ENCODE measurements at regions not wholly inside any gene's neighbourhood (a gene's known extent, or its start where the extent isn't known, plus 50 kb on each side); places are given as distances from the start of the nearest gene placed in this dataset.

GRCh38 chr4:126756050-126756829, 876.5 kb upstream of the INTU start:
- 56 to 81% methylated on average over 3 of the region's 3 CpGs for WGBS, 2 donors
- TF ChIP-seq POLR2A (IDR thresholded peaks at IDR 0.05) = no peak
- TF ChIP-seq EP300 (IDR thresholded peaks at IDR 0.05) = no peak
- TF ChIP-seq CTCF (IDR thresholded peaks at IDR 0.05) = no peak
- TF ChIP-seq POLR2AphosphoS5 (IDR thresholded peaks at IDR 0.05) = no peak
- H3K27ac ChIP-seq = no peak overlapping the region
- intact Hi-C loops (cut with DNase I) = no loop called here
- H3K27me3 ChIP-seq = no peaks in the 10 kb centered on the region
- H3K4me1 ChIP-seq = peaks cover 0 to 7% (median 3%) of the 10 kb centered on the region in 4 donors
- no peak overlapping the region for H3K4me3 ChIP-seq
- H3K36me3 ChIP-seq = no peaks in the 10 kb centered on the region
- H3K9me3 ChIP-seq = no peaks in the 10 kb centered on the region
- no peak for DNase-seq

DNA sequence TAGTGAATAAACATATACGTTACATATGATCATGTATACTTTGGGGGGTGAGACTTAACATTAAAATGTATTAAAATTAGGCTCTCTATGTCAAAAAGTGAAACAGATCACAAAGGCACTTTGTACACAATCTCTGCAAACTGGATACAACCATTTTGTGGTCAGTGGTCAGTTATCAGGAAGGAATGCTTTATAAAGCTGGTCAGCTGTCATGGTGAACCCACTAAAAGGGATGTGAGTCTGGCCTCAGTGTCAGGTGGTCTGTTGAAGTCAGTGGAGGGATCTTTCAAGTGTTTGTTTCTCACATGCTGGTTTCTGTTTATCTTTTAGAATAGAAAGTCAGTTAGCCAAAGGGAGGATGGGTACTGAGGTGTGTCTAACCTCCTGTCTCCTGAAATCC, 875.5 kb upstream of the INTU start:
- TF ChIP-seq POLR2A (IDR thresholded peaks at IDR 0.05) (no peak), CTCF (IDR thresholded peaks at IDR 0.05) (no peak), POLR2AphosphoS5 (IDR thresholded peaks at IDR 0.05) (no peak), EP300 (IDR thresholded peaks at IDR 0.05) (no peak)
- Histone ChIP-seq H3K27me3 (no peaks in the 10 kb centered on the region), H3K4me1 (peaks cover 0 to 7% (median 3%) of the 10 kb centered on the region in 4 donors), H3K36me3 (no peaks in the 10 kb centered on the region), H3K9me3 (no peaks in the 10 kb centered on the region), H3K27ac (no peak overlapping the region), H3K4me3 (no peak overlapping the region)
- intact Hi-C loops (cut with DNase I) = no loop called here
- no peak for DNase-seq
- 77 to 88% methylated on average over 1 of the region's 1 CpG for WGBS, 2 donors

GRCh38 chr4:126758493-126758892, 874.3 kb upstream of the INTU start:
- intact Hi-C loops (cut with DNase I) = no loop called here
- H3K36me3 ChIP-seq = no peaks in the 10 kb centered on the region
- TF ChIP-seq POLR2A (IDR thresholded peaks at IDR 0.05) (no peak), POLR2AphosphoS5 (IDR thresholded peaks at IDR 0.05) (no peak), CTCF (IDR thresholded peaks at IDR 0.05) (no peak), EP300 (IDR thresholded peaks at IDR 0.05) (no peak)
- WGBS, 2 donors = 10 to 64% methylated on average over 2 of the region's 2 CpGs
- no peaks in the 10 kb centered on the region for H3K9me3 ChIP-seq
- peaks cover 0 to 7% (median 3%) of the 10 kb centered on the region in 4 donors for H3K4me1 ChIP-seq
- no peak overlapping the region for H3K27ac ChIP-seq
- no peaks in the 10 kb centered on the region for H3K27me3 ChIP-seq
- no peak for DNase-seq
- H3K4me3 ChIP-seq = no peak overlapping the region

GRCh38 chr4:126761947-126762662, 870.7 kb upstream of the INTU start:
- no peak overlapping the region for H3K4me3 ChIP-seq
- intact Hi-C loops (cut with DNase I) = no loop called here
- H3K27me3 ChIP-seq = no peaks in the 10 kb centered on the region
- H3K36me3 ChIP-seq = no peaks in the 10 kb centered on the region
- TF ChIP-seq CTCF (IDR thresholded peaks at IDR 0.05) = no peak
- 85 to 93% methylated on average over 1 of the region's 1 CpG for WGBS, 2 donors
- no peak for DNase-seq
- H3K4me1 ChIP-seq = peaks cover 0 to 16% (median 3%) of the 10 kb centered on the region in 4 donors
- no peak overlapping the region for H3K27ac ChIP-seq
- H3K9me3 ChIP-seq = no peaks in the 10 kb centered on the region
